Astrocyte of the cerebellum (primary cell): ENCODE measurements at regions not wholly inside any gene's neighbourhood (a gene's known extent, or its start where the extent isn't known, plus 50 kb on each side); places are given as distances from the start of the nearest gene placed in this dataset.

ENCODE experiments used
- DNase-seq: peaks from one replicate; pipeline ENCODE4 v3.0.0-alpha.2; 2011; ENCODE audit warnings: low read depth
- H3K4me3 ChIP-seq: 2 replicates; pipeline ENCODE4 v1.5.1; 2011; ENCODE audit warnings: mild to moderate bottlenecking, low read depth, low read length, moderate library complexity
- CTCF ChIP-seq: IDR thresholded peaks from 2 replicates; pipeline ENCODE4 v1.5.1; 2012; ENCODE audit warnings: low read length, low read depth, moderate library complexity, mild to moderate bottlenecking; ENCODE audit errors: missing control alignments
- in situ Hi-C: cut with HindIII; loops from 2 replicates; pipeline ENCODE4 v1.10.0; 2017; ENCODE audit warnings: low sequenced_read_pairs

DNA sequence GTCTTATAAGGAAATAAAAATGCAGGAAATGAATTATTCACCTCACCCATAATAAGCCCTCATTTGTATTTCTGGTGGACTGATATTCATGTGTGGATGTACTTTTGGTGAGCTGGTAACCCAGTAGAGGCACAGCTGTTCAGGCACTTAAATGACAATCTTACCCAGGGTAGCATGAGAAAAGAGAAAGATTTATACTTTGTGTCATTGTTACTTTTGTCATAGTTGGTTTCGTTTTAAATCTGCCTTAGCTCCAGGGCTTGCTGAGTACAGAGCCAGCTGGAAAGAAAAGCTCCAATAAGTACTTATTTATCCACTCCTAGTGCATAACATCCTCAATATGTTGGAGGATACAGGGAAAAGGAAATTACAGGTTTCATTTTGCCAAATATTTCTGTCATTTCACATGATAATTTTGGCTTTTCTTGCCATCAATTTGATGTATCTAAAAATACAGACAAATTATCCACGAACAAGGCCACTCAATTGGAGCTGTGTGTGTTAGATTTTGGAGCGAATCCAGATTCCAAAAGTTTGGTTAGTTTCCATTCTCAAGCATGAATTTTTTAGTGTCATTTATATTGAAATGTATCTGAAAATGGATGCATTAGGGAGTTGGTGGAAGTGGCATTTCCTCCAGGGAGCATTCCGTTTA, 1276.1 kb upstream of the FAM98A start:
- H3K4me3 ChIP-seq, result no peak overlapping the region
- no peak for DNase-seq
- TF ChIP-seq CTCF, result no peak
- in situ Hi-C loops, result no loop called here

DNA sequence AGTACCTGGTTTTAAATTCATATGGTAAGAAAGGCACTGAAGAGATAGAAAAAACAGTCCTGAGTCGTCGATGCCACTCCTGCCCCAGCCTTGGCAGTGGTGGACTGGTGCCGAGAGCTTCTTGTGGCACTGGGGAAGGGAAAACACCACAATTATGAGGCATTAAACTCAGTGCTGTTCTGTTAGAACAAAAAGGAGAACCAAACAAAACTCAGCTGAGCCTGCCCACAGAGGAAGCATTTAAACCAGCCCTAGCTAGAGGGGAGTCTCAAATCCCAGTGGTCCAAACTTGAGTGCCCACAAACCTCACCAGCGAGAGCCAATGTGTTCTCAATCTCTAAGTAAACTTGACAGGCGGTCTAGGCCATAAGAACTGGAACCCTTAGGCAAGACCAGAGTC, 1254.5 kb upstream of the FAM98A start:
- TF ChIP-seq CTCF, result no peak
- DNase-seq, result no peak
- in situ Hi-C loops, result no loop called here

GRCh38 chr2:34851804-34852203, 1252.7 kb upstream of the FAM98A start:
- no peak for TF ChIP-seq CTCF
- no peak overlapping the region for H3K4me3 ChIP-seq
- in situ Hi-C loops, result no loop called here
- no peak for DNase-seq

More for the DNA sequence above, 1254.5 kb upstream of the FAM98A start:
- no peak overlapping the region for H3K4me3 ChIP-seq

DNA sequence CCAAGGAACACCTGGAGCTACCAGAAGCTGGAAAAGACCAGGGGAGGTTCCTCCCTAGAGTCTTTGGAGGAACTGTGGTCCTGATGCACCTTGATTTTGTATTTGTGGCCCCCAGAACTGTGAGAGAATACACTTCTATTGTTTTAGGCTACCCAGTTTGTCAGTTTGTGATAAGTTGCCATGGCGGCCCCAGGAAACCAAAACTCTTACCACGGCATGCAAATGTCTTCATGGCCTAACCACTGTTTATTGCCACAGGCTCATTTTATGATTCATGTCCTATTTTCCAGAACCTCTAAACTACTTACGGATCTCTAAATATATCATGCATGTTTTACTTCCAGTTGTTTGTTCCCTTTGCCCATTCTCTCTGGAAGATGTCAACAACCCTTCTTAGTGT, 1250.7 kb upstream of the FAM98A start:
- in situ Hi-C loops, result no loop called here
- no peak overlapping the region for H3K4me3 ChIP-seq
- no peak for DNase-seq
- no peak for TF ChIP-seq CTCF

- H3K4me3 ChIP-seq, result no peak overlapping the region
- no peak for TF ChIP-seq CTCF
- in situ Hi-C loops, result no loop called here
- DNase-seq, result no peak
These were observed 1249.6 kb upstream of the FAM98A start for GRCh38 chr2:34848691-34849090.

GRCh38 chr2:34848132-34848531, 1249.0 kb upstream of the FAM98A start:
- TF ChIP-seq CTCF, result no peak
- H3K4me3 ChIP-seq, result no peak overlapping the region
- in situ Hi-C loops, result no loop called here
- DNase-seq, result no peak
